Loucy (cell line): ENCODE measurements at regions not wholly inside any gene's neighbourhood (a gene's known extent, or its start where the extent isn't known, plus 50 kb on each side); places are given as distances from the start of the nearest gene placed in this dataset.
"Not testable (repeated sequence)": the region's sequence is repeated elsewhere in the genome, so short reads cannot be mapped to it uniquely, and the experiment has no call there.

ENCODE experiments used
- H2AFZ ChIP-seq: fragments of 200-600 bp; sonication (generic); 2 replicates; pipeline ENCODE4 v1.6.0; 2016; ENCODE audit warnings: antibody characterized with exemption, mild to moderate bottlenecking, low read length, moderate library complexity
- H3F3A ChIP-seq: fragments of 200-600 bp; 2 replicates; pipeline ENCODE4 v1.6.0; 2016; ENCODE audit warnings: antibody characterized with exemption, low read depth, mild to moderate bottlenecking
- H3K27me3 ChIP-seq: fragments of 200-600 bp; sonication (generic); 2 replicates; pipeline ENCODE4 v1.6.1; 2014; ENCODE audit warnings: low read length, mild to moderate bottlenecking; ENCODE audit not compliant: insufficient read depth, poor library complexity, severe bottlenecking
- H3K36me3 ChIP-seq: fragments of 200-600 bp; sonication (generic); 2 replicates; pipeline ENCODE4 v1.6.1; 2016; ENCODE audit warnings: low read length; ENCODE audit not compliant: insufficient read depth
- H3K4me1 ChIP-seq: fragments of 200-600 bp; sonication (generic); 2 replicates; pipeline ENCODE4 v1.5.1; 2014; ENCODE audit warnings: low read length, mild to moderate bottlenecking; ENCODE audit not compliant: insufficient read depth, poor library complexity, severe bottlenecking
- H3K4me2 ChIP-seq: fragments of 200-600 bp; sonication (generic); 2 replicates; pipeline ENCODE4 v1.6.0; 2014; ENCODE audit warnings: antibody characterized with exemption, low read length, low read depth, mild to moderate bottlenecking; ENCODE audit not compliant: poor library complexity, severe bottlenecking
- H3K4me3 ChIP-seq: fragments of 200-600 bp; sonication (generic); 2 replicates; pipeline ENCODE4 v1.5.1; 2014; ENCODE audit warnings: low read length, mild to moderate bottlenecking, mixed read lengths; ENCODE audit not compliant: poor library complexity, severe bottlenecking
- H3K79me2 ChIP-seq: fragments of 200-600 bp; sonication (generic); 2 replicates; pipeline ENCODE4 v1.6.1; 2014; ENCODE audit warnings: low read length; ENCODE audit not compliant: insufficient read depth
- H3K9ac ChIP-seq: fragments of 200-600 bp; sonication (generic); 2 replicates; pipeline ENCODE4 v1.6.0; 2014; ENCODE audit warnings: mild to moderate bottlenecking, low read depth, low read length, moderate library complexity; ENCODE audit not compliant: poor library complexity, severe bottlenecking
- H3K9me2 ChIP-seq: fragments of 200-600 bp; sonication (generic); replicated peaks from 2 replicates; pipeline ENCODE4 v1.6.1; 2016; ENCODE audit warnings: low read depth, low read length, mixed read lengths
- H3K9me3 ChIP-seq: fragments of 200-600 bp; sonication (generic); 2 replicates; pipeline ENCODE4 v1.6.1; 2014; ENCODE audit warnings: mild to moderate bottlenecking, antibody characterized with exemption, low read length, low read depth; ENCODE audit not compliant: insufficient read depth
- H4K20me1 ChIP-seq: fragments of 200-600 bp; sonication (generic); 2 replicates; pipeline ENCODE4 v1.6.0; 2014; ENCODE audit warnings: antibody characterized with exemption, low read length, mild to moderate bottlenecking; ENCODE audit not compliant: insufficient read depth, poor library complexity, severe bottlenecking
- CTCF ChIP-seq: fragments of 200-600 bp; sonication (generic); conservative IDR thresholded peaks from 2 replicates; pipeline ENCODE4 v1.5.1; 2014; ENCODE audit warnings: mild to moderate bottlenecking, antibody characterized with exemption, low read length
- EZH2phosphoT487 ChIP-seq: fragments of 200-600 bp; IDR thresholded peaks from 2 replicates; pipeline ENCODE4 v1.6.1; 2018; ENCODE audit warnings: antibody characterized with exemption, mild to moderate bottlenecking, moderate library complexity, borderline replicate concordance

GRCh38 chr4:187685247-187685646 lies 310.3 kb upstream of the ZFP42 start:
- Histone ChIP-seq H3K4me3 (no peak overlapping the region), H3K4me1 (no peaks in the 10 kb centered on the region), H3F3A (no peaks in the 10 kb centered on the region), H3K9me3 (peaks cover 7% of the 10 kb centered on the region; the same call in 1 of the 2 replicates), H3K79me2 (no peaks in the 10 kb centered on the region), H4K20me1 (no peaks in the 10 kb centered on the region), H3K9me2 (no peaks in the 10 kb centered on the region), H3K4me2 (no peak overlapping the region), H2AFZ (no peak overlapping the region), H3K27me3 (no peaks in the 10 kb centered on the region), H3K36me3 (no peaks in the 10 kb centered on the region), H3K9ac (no peak overlapping the region)
- TF ChIP-seq EZH2phosphoT487 (no peak), CTCF (no peak)

- H3K9me3 ChIP-seq, result peaks cover 2% of the 10 kb centered on the region; the same call in 1 of the 2 replicates
- no peak for TF ChIP-seq EZH2phosphoT487
- no peak for TF ChIP-seq CTCF
- no peaks in the 10 kb centered on the region for H3K4me1 ChIP-seq
- no peaks in the 10 kb centered on the region for H3F3A ChIP-seq
- H4K20me1 ChIP-seq, result no peaks in the 10 kb centered on the region
- no peak overlapping the region for H3K4me3 ChIP-seq
- H3K27me3 ChIP-seq, result no peaks in the 10 kb centered on the region
- no peak overlapping the region for H3K9ac ChIP-seq
- H2AFZ ChIP-seq, result no peak overlapping the region
- H3K36me3 ChIP-seq, result no peaks in the 10 kb centered on the region
- no peaks in the 10 kb centered on the region for H3K9me2 ChIP-seq
- no peaks in the 10 kb centered on the region for H3K79me2 ChIP-seq
- no peak overlapping the region for H3K4me2 ChIP-seq
Measured at GRCh38 chr4:187687697-187688096, 307.9 kb upstream of the ZFP42 start.

- Histone ChIP-seq H3K4me3 (no peak overlapping the region), H3K9ac (no peak overlapping the region), H3K36me3 (no peaks in the 10 kb centered on the region), H4K20me1 (no peaks in the 10 kb centered on the region), H3K9me3 (no peaks in the 10 kb centered on the region; the same call in 1 of the 2 replicates), H3K27me3 (no peaks in the 10 kb centered on the region), H3K4me2 (no peak overlapping the region), H3K79me2 (no peaks in the 10 kb centered on the region), H3K9me2 (no peaks in the 10 kb centered on the region), H3K4me1 (no peaks in the 10 kb centered on the region), H3F3A (no peaks in the 10 kb centered on the region), H2AFZ (no peak overlapping the region)
- TF ChIP-seq CTCF (no peak), EZH2phosphoT487 (no peak)
Measured at GRCh38 chr4:187692626-187693025, 302.9 kb upstream of the ZFP42 start.

GRCh38 chr4:187695531-187695930 lies 300.0 kb upstream of the ZFP42 start:
- H3K4me1 ChIP-seq, H3K36me3 ChIP-seq, H3K9me2 ChIP-seq: not testable (repeated sequence)

More at GRCh38 chr4:187695531-187695930, 300.0 kb upstream of the ZFP42 start:
- not testable (repeated sequence) for H3K9me3 ChIP-seq, H3K27me3 ChIP-seq, H4K20me1 ChIP-seq, H2AFZ ChIP-seq, H3K4me3 ChIP-seq, H3K4me2 ChIP-seq, H3K79me2 ChIP-seq, H3F3A ChIP-seq, H3K9ac ChIP-seq
